Endothelial cell of umbilical vein (primary cell): ENCODE measurements at regions not wholly inside any gene's neighbourhood (a gene's known extent, or its start where the extent isn't known, plus 50 kb on each side); places are given as distances from the start of the nearest gene placed in this dataset.

ENCODE experiments used
- BruUV-seq: library from RNA; stranded (reverse); fragments of 400-500 nt; replicated peaks from 2 replicates; lab custom pipeline; 2021; lab: Mats Ljungman, UMichigan
- CTCF ChIA-PET: fragments of 300-600, 350-600 bp; sonication (Branson Sonifier 250); formaldehyde crosslinking; loops from one replicate; lab custom pipeline; 2021; ENCODE audit warnings: antibody characterized with exemption, inconsistent platforms; lab: Charles Lee
- POLR2A ChIA-PET: fragments of 300-600, 350-600 bp; sonication (Branson Sonifier 250); formaldehyde crosslinking; loops from one replicate; lab custom pipeline; 2021; ENCODE audit warnings: antibody characterized with exemption, inconsistent platforms; lab: Charles Lee
- DNase-seq: peaks from one replicate; pipeline ENCODE4 v3.0.0-alpha.2; 2011; ENCODE audit warnings: low read depth, low spot score
- FAIRE-seq: peaks from 2 replicates; lab custom pipeline; 2011; peaks lifted over from hg19 to GRCh38; lab: Jason Lieb, UNC
- H2AFZ ChIP-seq: 2 replicates; pipeline ENCODE4 v1.6.0; 2012; ENCODE audit warnings: low read depth, low read length, control low read depth, inconsistent platforms
- H3K27ac ChIP-seq: 2 replicates; pipeline ENCODE4 v1.5.1; 2011; ENCODE audit warnings: low read depth, mild to moderate bottlenecking, control low read depth, low read length, moderate library complexity; ENCODE audit not compliant: insufficient read depth
- H3K27me3 ChIP-seq, 2 experiments: 2 replicates each; pipeline versions ENCODE4 v1.6.0 to v1.6.1; 2011; ENCODE audit warnings: low read length in 2 of 2, mixed read lengths in 1 of 2; ENCODE audit not compliant: control insufficient read depth in 2 of 2, insufficient read depth in 2 of 2
- H3K36me3 ChIP-seq, 2 experiments: 2 replicates in 1 of 2; 3 replicates in 1 of 2; pipeline ENCODE4 v1.5.1; 2011; ENCODE audit warnings: low read length in 2 of 2, mild to moderate bottlenecking in 1 of 2, moderate library complexity in 1 of 2; ENCODE audit not compliant: control insufficient read depth in 2 of 2, insufficient read depth in 2 of 2; ENCODE audit errors: extremely low read depth in 1 of 2
- H3K4me1 ChIP-seq: 3 replicates; pipeline ENCODE4 v1.5.1; 2011; ENCODE audit warnings: mild to moderate bottlenecking, low read length; ENCODE audit not compliant: control insufficient read depth, insufficient read depth; ENCODE audit errors: extremely low read depth
- H3K4me2 ChIP-seq: 2 replicates; pipeline ENCODE4 v1.6.1; 2011; ENCODE audit warnings: low read length, control low read depth, mixed read lengths; ENCODE audit not compliant: insufficient read depth
- H3K4me3 ChIP-seq, 3 experiments: fragments of 200-600 bp in 1 of 3; sonication (generic), shearing (Covaris generic) in 1 of 3; replicated peaks in 1 of 3; 2 replicates each; pipeline ENCODE4 v1.5.1; 2011 to 2016; ENCODE audit warnings: control low read depth in 3 of 3, low read length in 3 of 3, mild to moderate bottlenecking in 2 of 3, inconsistent platforms in 1 of 3, low read depth in 1 of 3, moderate library complexity in 1 of 3; ENCODE audit not compliant: insufficient read depth in 1 of 3
- H3K79me2 ChIP-seq: 2 replicates; pipeline ENCODE4 v1.6.0; 2012; ENCODE audit warnings: low read length, inconsistent platforms; ENCODE audit not compliant: control insufficient read depth, insufficient read depth
- H3K9ac ChIP-seq: replicated peaks from 2 replicates; pipeline ENCODE3; 2011; ENCODE audit warnings: low read length, control low read depth; ENCODE audit not compliant: insufficient read depth; ENCODE audit errors: extremely low read depth
- H3K9me1 ChIP-seq: replicated peaks from 3 replicates; pipeline ENCODE4 v1.6.0; 2011; ENCODE audit warnings: mild to moderate bottlenecking, low read length; ENCODE audit not compliant: control insufficient read depth, insufficient read depth; ENCODE audit errors: extremely low read depth
- H3K9me3 ChIP-seq: replicated peaks from 2 replicates; pipeline ENCODE4 v1.5.1; 2012; ENCODE audit warnings: low read length, inconsistent platforms; ENCODE audit not compliant: control insufficient read depth, insufficient read depth
- H4K20me1 ChIP-seq: replicated peaks from 2 replicates; pipeline ENCODE3; 2011; ENCODE audit warnings: mild to moderate bottlenecking, low read length; ENCODE audit not compliant: control insufficient read depth, insufficient read depth; ENCODE audit errors: extremely low read depth
- CTCF ChIP-seq, 2 donors: IDR thresholded peaks; 1 replicate in 1 of 2; 2 replicates in 1 of 2; pipeline ENCODE4 v1.5.1; 2011; ENCODE audit warnings: low read length in 2 of 2, mild to moderate bottlenecking in 2 of 2, moderate library complexity in 2 of 2, control low read depth in 1 of 2, inconsistent platforms in 1 of 2, low read depth in 1 of 2; ENCODE audit not compliant: insufficient read depth in 1 of 2; ENCODE audit errors: extremely low read depth in 1 of 2
- EZH2 ChIP-seq: IDR thresholded peaks from 2 replicates; pipeline ENCODE4 v1.6.1; 2012; ENCODE audit warnings: borderline replicate concordance, low read depth, mild to moderate bottlenecking, moderate library complexity, low read length, inconsistent platforms; ENCODE audit not compliant: severe bottlenecking
- FOS ChIP-seq: IDR thresholded peaks from 2 replicates; pipeline ENCODE4 v1.6.1; 2011; ENCODE audit warnings: mild to moderate bottlenecking, low read length, moderate library complexity, borderline replicate concordance; ENCODE audit not compliant: insufficient read depth
- GATA2 ChIP-seq: IDR thresholded peaks from 2 replicates; pipeline ENCODE4 v1.7.0; 2011; ENCODE audit warnings: low read depth, mild to moderate bottlenecking, moderate library complexity, mixed read lengths, low read length; ENCODE audit not compliant: insufficient read length, insufficient read depth
- JUN ChIP-seq: IDR thresholded peaks from 2 replicates; pipeline ENCODE4 v1.6.1; 2011; ENCODE audit warnings: borderline replicate concordance, low read depth; ENCODE audit not compliant: insufficient read length, insufficient read depth
- MYC ChIP-seq: IDR thresholded peaks from one replicate; pipeline ENCODE4 v1.6.1; 2011; ENCODE audit warnings: mild to moderate bottlenecking, low read depth, low read length
- POLR2A ChIP-seq: IDR thresholded peaks from 2 replicates; pipeline ENCODE4 v1.6.1; 2012; ENCODE audit warnings: low read depth, mild to moderate bottlenecking, control low read depth, low read length
- POLR2AphosphoS5 ChIP-seq: IDR thresholded peaks from 2 replicates; pipeline ENCODE4 v1.6.1; 2012; ENCODE audit warnings: low read depth, mild to moderate bottlenecking, control low read depth, low read length, moderate library complexity; ENCODE audit not compliant: insufficient read depth
- dilution Hi-C: fragments of 300-500 bp; cut with MboI; formaldehyde crosslinking; loops from one replicate; pipeline ENCODE4 v1.15.0; 2019; ENCODE audit warnings: low sequenced_read_pairs; ENCODE audit not compliant: extremely low pct_ligation_motif_present
- intact Hi-C: fragments of 100-400 bp; cut with micrococcal nuclease; formaldehyde crosslinking; loops from one replicate; pipeline ENCODE4 v1.10.0; 2022
- TF ChIP-seq, protein P1 (sequence below): IDR thresholded peaks from 2 replicates; pipeline ENCODE4 v1.6.1; 2011; ENCODE audit not compliant: insufficient read depth, insufficient read length

- H3K4me2 ChIP-seq, result no peak overlapping the region
- intact Hi-C loops, result no loop called here
- BruUV-seq, result no TSS peak
- no peak for TF ChIP-seq POLR2A
- no peak for TF ChIP-seq POLR2AphosphoS5
- no peak for TF ChIP-seq CTCF (IDR thresholded peaks at IDR 0.05; ENCODE audit: extremely low read depth in 1 of 2, insufficient read depth in 1 of 2, low read depth in 1 of 2, low read length in 2 of 2)
- no peak for TF ChIP-seq MYC
- TF ChIP-seq EZH2, result no peak
- TF ChIP-seq JUN, result no peak
- TF ChIP-seq GATA2, result no peak
- TF ChIP-seq, protein P1, sequence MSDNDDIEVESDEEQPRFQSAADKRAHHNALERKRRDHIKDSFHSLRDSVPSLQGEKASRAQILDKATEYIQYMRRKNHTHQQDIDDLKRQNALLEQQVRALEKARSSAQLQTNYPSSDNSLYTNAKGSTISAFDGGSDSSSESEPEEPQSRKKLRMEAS, result no peak
- no peak for TF ChIP-seq FOS
- H3K36me3 ChIP-seq, result no peaks in the 10 kb centered on the region
- no peaks in the 10 kb centered on the region for H4K20me1 ChIP-seq
- no peaks in the 10 kb centered on the region for H3K27me3 ChIP-seq
- ChIA-PET POLR2A (no interaction called here), CTCF (no interaction called here)
- FAIRE-seq (no peak), DNase-seq (no peak)
- no peaks in the 10 kb centered on the region for H3K4me1 ChIP-seq
- peaks cover 2% of the 10 kb centered on the region for H3K9me3 ChIP-seq
- dilution Hi-C loops, result no loop called here
- no peaks in the 10 kb centered on the region for H3K79me2 ChIP-seq
- no peak overlapping the region for H3K27ac ChIP-seq
- no peaks in the 10 kb centered on the region for H3K9me1 ChIP-seq
- H3K9ac ChIP-seq, result no peak overlapping the region
- H2AFZ ChIP-seq, result no peak overlapping the region
- H3K4me3 ChIP-seq, result no peak overlapping the region
These were observed 153.1 kb downstream of the TRIM36 start for GRCh38 chr5:115016646-115017045.
